ENCODE measurements at regions not wholly inside any gene's neighbourhood (a gene's known extent, or its start where the extent isn't known, plus 50 kb on each side); places are given as distances from the start of the nearest gene placed in this dataset.

DNA sequence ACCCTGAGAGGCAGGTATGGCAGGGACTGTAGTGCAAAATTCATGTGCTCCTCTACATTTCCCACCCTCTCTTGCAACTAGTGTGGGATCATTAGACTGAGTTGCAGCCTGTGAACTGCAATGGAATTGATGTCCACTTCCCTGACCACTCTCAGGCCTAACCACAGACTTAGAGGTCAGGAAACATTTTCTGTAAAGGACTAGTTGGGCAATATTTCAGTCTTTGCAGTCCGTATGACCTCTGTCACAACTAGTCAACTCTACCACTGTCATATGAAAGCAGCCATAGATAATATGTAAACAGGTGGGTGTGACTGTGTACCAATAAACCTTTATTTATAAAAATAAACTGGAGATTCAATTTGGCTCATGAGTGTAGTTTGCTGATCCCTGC lies 134.4 kb upstream of the TOP1 start:
- POLR2A ChIA-PET (ENCODE audit: partially characterized antibody) = no interaction called here
- DNase-seq (ENCODE audit: low read depth in 1 of 2, low spot score in 2 of 2) = no peak
- CTCF ChIA-PET (ENCODE audit: partially characterized antibody) = interaction anchor here (0.6 to 1.7 kb wide), 4 partner anchors 13 to 135 kb away, joined by 3 to 5 read pairs (median 4); no protein-coding TSS in a partner anchor
- no peak for TF ChIP-seq PHF8 (conservative IDR thresholded peaks at IDR 0.05; ENCODE audit: low read depth, low read length)
- TF ChIP-seq TAF1 (IDR thresholded peaks at IDR 0.05; ENCODE audit: low read depth, low read length) = no peak
- no peak for TF ChIP-seq SP4 (IDR thresholded peaks at IDR 0.05; ENCODE audit: low read length)
- no peak for TF ChIP-seq TBP (IDR thresholded peaks at IDR 0.05; ENCODE audit: low read depth, low read length)
- no peak for TF ChIP-seq RAD21 (IDR thresholded peaks at IDR 0.05 in 1 of 2, conservative IDR thresholded peaks at IDR 0.05 in 1 of 2; ENCODE audit: low read depth in 2 of 2, low read length in 2 of 2)
- no peak for TF ChIP-seq MAFK (IDR thresholded peaks at IDR 0.05; ENCODE audit: low read depth, low read length)
- no peak for TF ChIP-seq FOSL1 (IDR thresholded peaks at IDR 0.05; ENCODE audit: insufficient read depth, low read depth, low read length)
- no peak for TF ChIP-seq POLR2A (IDR thresholded peaks at IDR 0.05; ENCODE audit: control extremely low read depth in 1 of 2, low read depth in 2 of 2, low read length in 2 of 2)
- no peak for TF ChIP-seq SAP30 (IDR thresholded peaks at IDR 0.05; ENCODE audit: insufficient read depth, insufficient replicate concordance, low read length)
- TF ChIP-seq TAF7 (optimal IDR thresholded peaks at IDR 0.05; ENCODE audit: borderline replicate concordance, low read depth, low read length) = no peak
- TF ChIP-seq RBBP5 (IDR thresholded peaks at IDR 0.05; ENCODE audit: borderline replicate concordance, low read depth, low read length) = no peak
- TF ChIP-seq NRF1 (IDR thresholded peaks at IDR 0.05; ENCODE audit: low read depth, low read length) = no peak
- no peak for TF ChIP-seq RNF2 (IDR thresholded peaks at IDR 0.05; ENCODE audit: borderline replicate concordance, low read depth, low read length, missing control alignments, poor library complexity, severe bottlenecking)
- TF ChIP-seq POLR2AphosphoS5 (IDR thresholded peaks at IDR 0.05; ENCODE audit: low read depth, low read length) = no peak

More for the DNA sequence above, 134.4 kb upstream of the TOP1 start:
- H2BK120ac ChIP-seq (replicated peaks; ENCODE audit: low read depth, low read length) = no peak overlapping the region
- H3K18ac ChIP-seq (ENCODE audit: extremely low read depth, low read length) = no peak overlapping the region
- no peaks in the 10 kb centered on the region for H3K4me1 ChIP-seq (replicated peaks in 1 of 4; ENCODE audit: control insufficient read depth in 3 of 4, insufficient read depth in 4 of 4, low read length in 3 of 4)
- no peaks in the 10 kb centered on the region for H3K79me2 ChIP-seq (ENCODE audit: control insufficient read depth in 1 of 2, insufficient read depth in 2 of 2, low read length in 2 of 2)
- 79% methylated on average over 1 of the region's 1 CpG; no CpG with 5 or more reads in 1 of the 2 experiments for WGBS, 2 experiments (ENCODE audit: extremely low coverage in 1 of 2, insufficient coverage in 1 of 2, insufficient read length in 1 of 2, insufficient replicate concordance in 2 of 2, low coverage in 1 of 2, low lambda C conversion rate in 2 of 2, missing lambda C conversion rate in 1 of 2)
- no peaks in the 10 kb centered on the region for H3K9me3 ChIP-seq (ENCODE audit: insufficient read depth in 2 of 2, low read depth in 1 of 2, low read length in 1 of 2)
- H3K4me2 ChIP-seq (ENCODE audit: insufficient read depth in 1 of 2, low read depth in 2 of 2, low read length in 2 of 2) = no peak overlapping the region
- no peak overlapping the region for H2BK12ac ChIP-seq (ENCODE audit: low read depth, low read length)
- H4K8ac ChIP-seq (ENCODE audit: extremely low read depth, insufficient read depth, low read length) = no peak overlapping the region
- no peak overlapping the region for H2AFZ ChIP-seq (ENCODE audit: low read length)
- no peak overlapping the region for H3K14ac ChIP-seq (ENCODE audit: insufficient read length)
- H3K27me3 ChIP-seq (replicated peaks in 1 of 4; ENCODE audit: control insufficient read depth in 3 of 4, extremely low read depth in 1 of 4, insufficient read depth in 3 of 4, low read length in 3 of 4) = no peaks in the 10 kb centered on the region
- no peaks in the 10 kb centered on the region for H3K23me2 ChIP-seq (ENCODE audit: low read depth, low read length)
- H4K20me1 ChIP-seq (replicated peaks in 1 of 2; ENCODE audit: control insufficient read depth in 1 of 2, insufficient read depth in 2 of 2, low read length in 2 of 2) = no peaks in the 10 kb centered on the region
- no peak overlapping the region for H3K9ac ChIP-seq (replicated peaks in 1 of 4; ENCODE audit: extremely low read depth in 1 of 4, low read depth in 3 of 4, low read length in 3 of 4)
- H3K23ac ChIP-seq (ENCODE audit: insufficient read length) = no peak overlapping the region
- no peak overlapping the region for H4K91ac ChIP-seq (replicated peaks; ENCODE audit: insufficient read length, low read length)
- H2BK20ac ChIP-seq (ENCODE audit: low read length) = no peak overlapping the region
- H4K5ac ChIP-seq (ENCODE audit: insufficient read length, low read depth, low read length) = no peak overlapping the region
- H3K27ac ChIP-seq (ENCODE audit: low read depth, low read length) = no peak overlapping the region
- H3K79me1 ChIP-seq (ENCODE audit: low read depth, low read length) = no peaks in the 10 kb centered on the region
- H2AK5ac ChIP-seq (ENCODE audit: low read depth, low read length) = no peak overlapping the region
- no peak overlapping the region for H3K56ac ChIP-seq (replicated peaks; ENCODE audit: insufficient read length, low read depth, low read length)
- no peak overlapping the region for H3K4ac ChIP-seq (replicated peaks; ENCODE audit: insufficient read length, low read depth, low read length)
- no peak overlapping the region for H2BK15ac ChIP-seq (ENCODE audit: low read length)
- H3K36me3 ChIP-seq (ENCODE audit: control insufficient read depth in 2 of 4, insufficient read depth in 4 of 4, low read length in 3 of 4) = no peaks in the 10 kb centered on the region
- no peak overlapping the region for H2BK5ac ChIP-seq (ENCODE audit: low read depth, low read length)
- no peak for FAIRE-seq
- H3K4me3 ChIP-seq (ENCODE audit: extremely low read depth in 1 of 4, insufficient read depth in 2 of 4, low read depth in 3 of 4, low read length in 4 of 4) = no peak overlapping the region
